ENCODE measurements at regions not wholly inside any gene's neighbourhood (a gene's known extent, or its start where the extent isn't known, plus 50 kb on each side); places are given as distances from the start of the nearest gene placed in this dataset.

- H3K4me3 ChIP-seq = no peak overlapping the region
- peak overlapping the region in 1 of 2 donors; percentile 74 for H3K27ac ChIP-seq
- no peak for DNase-seq (ENCODE audit: low spot score)
- TF ChIP-seq, protein P1, sequence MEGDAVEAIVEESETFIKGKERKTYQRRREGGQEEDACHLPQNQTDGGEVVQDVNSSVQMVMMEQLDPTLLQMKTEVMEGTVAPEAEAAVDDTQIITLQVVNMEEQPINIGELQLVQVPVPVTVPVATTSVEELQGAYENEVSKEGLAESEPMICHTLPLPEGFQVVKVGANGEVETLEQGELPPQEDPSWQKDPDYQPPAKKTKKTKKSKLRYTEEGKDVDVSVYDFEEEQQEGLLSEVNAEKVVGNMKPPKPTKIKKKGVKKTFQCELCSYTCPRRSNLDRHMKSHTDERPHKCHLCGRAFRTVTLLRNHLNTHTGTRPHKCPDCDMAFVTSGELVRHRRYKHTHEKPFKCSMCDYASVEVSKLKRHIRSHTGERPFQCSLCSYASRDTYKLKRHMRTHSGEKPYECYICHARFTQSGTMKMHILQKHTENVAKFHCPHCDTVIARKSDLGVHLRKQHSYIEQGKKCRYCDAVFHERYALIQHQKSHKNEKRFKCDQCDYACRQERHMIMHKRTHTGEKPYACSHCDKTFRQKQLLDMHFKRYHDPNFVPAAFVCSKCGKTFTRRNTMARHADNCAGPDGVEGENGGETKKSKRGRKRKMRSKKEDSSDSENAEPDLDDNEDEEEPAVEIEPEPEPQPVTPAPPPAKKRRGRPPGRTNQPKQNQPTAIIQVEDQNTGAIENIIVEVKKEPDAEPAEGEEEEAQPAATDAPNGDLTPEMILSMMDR (IDR thresholded peaks at IDR 0.05) = no peak
These were observed 83.5 kb downstream of the NDUFS5 start for GRCh38 chr1:39109644-39110043.

DNA sequence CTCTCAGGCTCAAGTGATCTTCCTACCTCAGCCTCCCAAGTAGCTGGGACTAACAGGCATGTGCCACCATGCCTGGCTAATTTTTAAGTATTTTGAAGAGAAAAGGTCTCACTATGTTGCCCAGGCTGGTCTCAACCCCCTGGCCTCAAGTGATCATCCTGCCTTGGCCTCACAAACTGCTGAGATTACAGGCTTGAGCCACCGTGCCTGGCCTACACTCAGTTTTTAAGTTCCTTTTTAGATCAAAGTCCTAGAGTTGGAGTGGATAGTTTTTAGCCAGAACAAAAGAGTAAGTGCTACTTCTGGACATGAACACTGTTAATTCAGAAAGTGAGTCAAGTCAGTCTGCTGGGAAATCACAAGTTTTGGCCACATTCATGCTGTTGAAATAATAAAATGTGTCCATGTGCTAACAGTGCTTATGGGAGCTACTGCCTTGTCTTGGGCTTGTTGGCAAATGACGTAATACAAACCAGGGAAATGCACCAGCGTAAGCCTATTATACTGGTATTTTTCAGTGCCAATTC lies 84.2 kb downstream of the NDUFS5 start:
- TF ChIP-seq, protein P1 (IDR thresholded peaks at IDR 0.05) = no peak
- Histone ChIP-seq H3K4me3 (peak overlapping the region; percentile 20), H3K27ac (peak overlapping the region; percentile 74 to 83)
- no peak for DNase-seq (ENCODE audit: low spot score)

DNA sequence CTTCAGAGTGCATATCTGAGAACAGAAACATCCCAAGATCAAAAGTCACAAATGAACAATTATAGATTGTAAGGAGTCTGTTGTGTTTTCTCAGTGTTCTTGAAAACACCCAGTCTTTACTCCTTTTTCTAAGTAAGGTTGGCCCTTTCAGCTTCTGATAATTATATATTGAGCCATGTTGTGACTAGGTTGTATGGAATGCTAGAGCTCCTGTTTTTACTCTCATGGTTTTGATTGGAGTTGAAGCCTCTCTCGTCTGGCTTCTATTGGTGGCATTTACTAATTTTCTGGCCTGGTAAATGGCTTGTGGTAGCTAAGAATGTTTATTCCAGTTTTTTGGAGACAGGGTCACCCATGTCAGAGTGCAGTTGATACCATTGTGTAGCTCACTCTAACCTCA lies 84.7 kb downstream of the NDUFS5 start:
- DNase-seq (ENCODE audit: low spot score) = no peak
- Histone ChIP-seq H3K27ac (peak overlapping the region; percentile 74 to 83), H3K4me3 (peak overlapping the region; percentile 20)
- TF ChIP-seq, protein P1 (IDR thresholded peaks at IDR 0.05) = no peak

GRCh38 chr1:39113109-39113743 lies 87.1 kb downstream of the NDUFS5 start:
- Histone ChIP-seq H3K4me3 (no peak overlapping the region), H3K27ac (peak overlapping the region in 1 of 2 donors; percentile 19)
- TF ChIP-seq, protein P1 (IDR thresholded peaks at IDR 0.05) = no peak
- DNase-seq (ENCODE audit: low spot score) = no peak

DNA sequence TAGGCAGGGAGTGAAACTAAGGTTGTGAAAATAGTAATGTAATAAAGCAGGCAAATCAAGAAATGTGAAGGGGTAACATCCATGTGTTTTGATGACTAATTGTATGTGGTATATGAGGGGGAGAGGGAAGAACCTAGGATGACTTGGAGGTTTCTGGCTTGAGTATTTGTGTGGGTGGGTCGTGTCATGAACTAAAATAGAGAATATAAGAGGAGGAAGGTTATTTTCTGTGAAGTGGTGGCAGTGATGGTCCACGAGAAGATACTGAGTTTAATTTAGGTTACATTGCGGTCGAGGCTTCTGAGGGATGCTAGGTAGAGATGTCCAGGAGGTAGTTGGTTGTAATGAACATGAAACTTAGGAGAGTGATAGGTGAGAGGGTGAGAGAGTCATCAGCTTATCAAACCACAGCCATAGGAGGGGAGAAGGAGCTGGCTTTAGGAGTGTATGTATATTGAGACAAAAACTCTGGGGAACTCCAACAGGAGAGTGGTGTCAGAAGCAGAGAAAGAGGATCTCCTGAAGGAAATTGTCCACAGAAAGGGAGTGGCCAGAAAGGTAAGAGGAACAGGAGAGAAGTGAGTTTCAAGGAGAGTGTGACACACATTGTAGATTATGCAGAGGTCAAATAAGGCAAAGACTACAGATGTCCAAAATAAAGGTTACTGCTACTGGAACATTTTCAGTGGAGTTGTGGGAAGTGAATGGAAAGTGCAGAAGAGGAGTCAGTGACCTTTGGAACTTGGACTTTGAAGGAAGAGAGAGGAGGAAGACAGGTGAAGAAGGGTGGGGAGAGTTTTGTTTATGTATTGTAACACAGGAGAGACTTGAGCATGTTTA lies 89.0 kb upstream of the MACF1 start:
- TF ChIP-seq, protein P1 (IDR thresholded peaks at IDR 0.05) = no peak
- no peak overlapping the region for H3K27ac ChIP-seq
- DNase-seq (ENCODE audit: low spot score) = no peak

GRCh38 chr1:39116116-39116607 lies 88.3 kb upstream of the MACF1 start:
- Histone ChIP-seq H3K27ac (no peak overlapping the region), H3K4me3 (no peak overlapping the region)
- TF ChIP-seq, protein P1 (IDR thresholded peaks at IDR 0.05) = no peak
- DNase-seq (ENCODE audit: low spot score) = no peak

More for the DNA sequence above, 89.0 kb upstream of the MACF1 start:
- no peak overlapping the region for H3K4me3 ChIP-seq

All from coronary artery (tissue), 2 donors.